ENCODE measurements at regions not wholly inside any gene's neighbourhood (a gene's known extent, or its start where the extent isn't known, plus 50 kb on each side); places are given as distances from the start of the nearest gene placed in this dataset.

DNA sequence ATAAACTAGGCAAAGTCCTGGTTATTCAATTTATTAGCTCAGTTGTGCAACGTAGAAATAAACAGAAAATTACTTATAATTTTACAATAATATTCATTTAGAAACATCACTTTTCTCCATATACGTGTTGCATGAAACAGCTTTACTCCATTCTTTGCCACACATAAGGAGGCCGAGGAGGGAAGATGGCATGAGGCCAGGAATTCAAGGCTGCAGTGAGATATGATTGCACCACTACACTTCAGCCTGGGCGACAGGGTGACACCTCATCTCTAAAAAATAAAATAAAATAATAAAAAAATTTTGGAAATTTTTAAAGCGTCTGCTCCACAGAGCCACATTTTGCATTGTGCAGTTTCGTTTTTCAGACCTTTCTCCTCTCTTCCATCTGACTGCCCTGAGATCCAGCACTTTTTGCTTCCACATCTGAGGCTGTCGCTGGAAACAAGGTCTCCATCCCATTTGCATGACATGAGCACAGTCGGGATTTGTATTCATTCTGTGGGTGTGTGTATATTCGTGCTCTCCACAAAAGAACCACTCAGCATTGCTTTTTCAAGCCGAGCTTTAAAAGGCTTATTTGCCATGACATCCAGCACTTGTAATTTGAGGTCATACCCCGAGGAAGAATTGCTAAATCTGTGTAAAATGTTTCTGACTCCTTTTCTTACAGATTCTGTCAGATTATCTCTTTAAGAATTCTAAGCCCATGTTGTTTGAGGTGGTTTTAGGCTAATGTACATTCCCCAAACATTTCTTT is 98.6 kb upstream of the MSX2 start:
- Mint-ChIP-seq H3K27me3 (ENCODE audit: low read depth) (peaks cover 2% of the 10 kb centered on the region), H3K9me3 (no peaks in the 10 kb centered on the region), H3K27ac (ENCODE audit: unreplicated experiment) (no peak overlapping the region), H3K36me3 (ENCODE audit: low read depth) (no peaks in the 10 kb centered on the region), H3K4me3 (no peak overlapping the region), H3K4me1 (peaks cover 20% of the 10 kb centered on the region)
- TF ChIP-seq, protein P1, sequence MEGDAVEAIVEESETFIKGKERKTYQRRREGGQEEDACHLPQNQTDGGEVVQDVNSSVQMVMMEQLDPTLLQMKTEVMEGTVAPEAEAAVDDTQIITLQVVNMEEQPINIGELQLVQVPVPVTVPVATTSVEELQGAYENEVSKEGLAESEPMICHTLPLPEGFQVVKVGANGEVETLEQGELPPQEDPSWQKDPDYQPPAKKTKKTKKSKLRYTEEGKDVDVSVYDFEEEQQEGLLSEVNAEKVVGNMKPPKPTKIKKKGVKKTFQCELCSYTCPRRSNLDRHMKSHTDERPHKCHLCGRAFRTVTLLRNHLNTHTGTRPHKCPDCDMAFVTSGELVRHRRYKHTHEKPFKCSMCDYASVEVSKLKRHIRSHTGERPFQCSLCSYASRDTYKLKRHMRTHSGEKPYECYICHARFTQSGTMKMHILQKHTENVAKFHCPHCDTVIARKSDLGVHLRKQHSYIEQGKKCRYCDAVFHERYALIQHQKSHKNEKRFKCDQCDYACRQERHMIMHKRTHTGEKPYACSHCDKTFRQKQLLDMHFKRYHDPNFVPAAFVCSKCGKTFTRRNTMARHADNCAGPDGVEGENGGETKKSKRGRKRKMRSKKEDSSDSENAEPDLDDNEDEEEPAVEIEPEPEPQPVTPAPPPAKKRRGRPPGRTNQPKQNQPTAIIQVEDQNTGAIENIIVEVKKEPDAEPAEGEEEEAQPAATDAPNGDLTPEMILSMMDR (conservative IDR thresholded peaks at IDR 0.05), result no peak
- no peak for DNase-seq (ENCODE audit: low read depth, low spot score)

DNA sequence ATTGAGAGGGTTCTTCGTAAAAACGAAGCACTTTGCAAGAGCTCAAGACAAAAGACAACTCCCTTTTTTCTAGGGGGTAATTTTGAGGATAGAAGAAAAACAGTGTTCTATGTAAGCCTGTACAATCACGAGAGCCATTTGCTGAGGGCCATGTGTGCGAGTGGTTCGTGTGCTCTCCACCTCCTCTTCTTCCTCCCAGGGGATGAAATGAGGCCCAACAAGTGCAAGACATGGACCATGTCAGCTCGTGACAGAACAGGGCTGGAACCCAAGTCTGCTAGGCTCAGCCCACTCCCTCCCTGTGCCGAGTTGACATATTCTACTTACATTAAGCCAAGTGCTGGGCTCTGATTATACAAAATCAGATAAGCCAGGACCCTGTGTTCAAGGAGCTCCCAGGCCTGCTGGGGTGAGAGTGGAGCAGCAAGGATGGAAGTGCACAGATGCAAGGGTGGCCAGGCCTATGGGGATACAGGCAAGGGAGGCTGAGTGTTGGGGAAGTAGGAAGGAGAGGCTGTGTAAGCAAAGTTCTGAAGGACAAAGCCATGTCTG is 97.9 kb upstream of the MSX2 start:
- Mint-ChIP-seq H3K27ac (ENCODE audit: unreplicated experiment) (peak overlapping the region; percentile 61), H3K4me3 (no peak overlapping the region), H3K4me1 (peaks cover 20% of the 10 kb centered on the region), H3K36me3 (ENCODE audit: low read depth) (no peaks in the 10 kb centered on the region), H3K9me3 (no peaks in the 10 kb centered on the region), H3K27me3 (ENCODE audit: low read depth) (peaks cover 2% of the 10 kb centered on the region)
- no peak for DNase-seq (ENCODE audit: low read depth, low spot score)
- TF ChIP-seq, protein P1 (conservative IDR thresholded peaks at IDR 0.05), result no peak

DNA sequence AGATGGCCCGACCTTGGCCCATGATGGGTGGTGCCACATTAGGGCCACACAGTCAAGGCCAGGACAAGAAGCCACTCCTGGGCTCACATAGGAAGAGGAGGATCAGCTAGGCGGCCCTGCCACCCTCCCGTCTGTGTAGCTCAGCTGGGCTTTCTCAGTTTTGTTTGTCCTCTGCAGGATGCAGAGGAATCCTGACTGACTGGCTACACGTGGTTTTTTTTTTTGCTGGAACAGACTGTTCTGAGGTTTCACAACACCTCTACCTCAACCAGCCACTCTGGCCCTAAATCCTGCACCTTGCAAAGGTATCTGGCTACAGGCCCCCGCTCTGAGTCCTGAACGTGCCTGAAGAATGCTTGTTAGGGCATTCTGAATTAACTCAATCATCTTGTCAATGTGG is 88.3 kb upstream of the MSX2 start:
- TF ChIP-seq, protein P1 (conservative IDR thresholded peaks at IDR 0.05), result no peak
- Mint-ChIP-seq H3K9me3 (no peaks in the 10 kb centered on the region), H3K4me1 (no peaks in the 10 kb centered on the region), H3K27ac (ENCODE audit: unreplicated experiment) (no peak overlapping the region), H3K4me3 (no peak overlapping the region), H3K36me3 (ENCODE audit: low read depth) (no peaks in the 10 kb centered on the region), H3K27me3 (ENCODE audit: low read depth) (no peaks in the 10 kb centered on the region)
- DNase-seq (ENCODE audit: low read depth, low spot score), result no peak

DNA sequence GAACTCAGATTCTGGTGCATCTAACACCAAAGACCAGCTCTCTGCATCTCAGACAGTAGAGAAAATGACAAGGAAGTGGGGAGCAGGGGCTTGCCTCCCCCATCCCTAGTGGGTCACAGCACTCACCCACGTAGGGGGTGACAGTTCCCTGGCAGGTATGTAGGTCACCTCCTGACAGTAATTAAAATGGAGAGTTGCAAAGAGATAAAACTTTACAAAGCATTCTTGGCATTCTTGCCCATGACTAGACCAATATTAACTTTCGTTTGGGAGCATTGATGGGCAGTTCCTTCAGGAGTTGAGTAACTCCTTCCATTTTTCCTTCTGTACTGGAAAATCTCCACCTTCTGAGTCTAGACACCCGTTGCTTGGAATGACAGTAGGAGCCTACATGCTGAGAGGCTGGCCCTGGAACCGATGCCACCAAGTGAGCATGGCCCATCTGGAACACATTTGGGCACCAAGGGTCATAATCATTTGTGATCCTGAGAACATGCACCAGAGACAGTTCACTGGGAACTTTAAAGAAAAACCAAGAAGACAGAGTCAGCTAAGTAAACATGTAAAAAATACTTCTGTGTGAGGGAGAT is 81.5 kb upstream of the MSX2 start:
- no peak overlapping the region for H3K4me3 Mint-ChIP-seq
- H3K9me3 Mint-ChIP-seq, result peaks cover 6% of the 10 kb centered on the region
- peaks cover under 1% of the 10 kb centered on the region for H3K36me3 Mint-ChIP-seq (ENCODE audit: low read depth)
- no peak overlapping the region for H3K27ac Mint-ChIP-seq (ENCODE audit: unreplicated experiment)
- no peaks in the 10 kb centered on the region for H3K27me3 Mint-ChIP-seq (ENCODE audit: low read depth)
- TF ChIP-seq, protein P1 (conservative IDR thresholded peaks at IDR 0.05), result no peak
- H3K4me1 Mint-ChIP-seq, result no peaks in the 10 kb centered on the region
- DNase-seq (ENCODE audit: low read depth, low spot score), result no peak

DNA sequence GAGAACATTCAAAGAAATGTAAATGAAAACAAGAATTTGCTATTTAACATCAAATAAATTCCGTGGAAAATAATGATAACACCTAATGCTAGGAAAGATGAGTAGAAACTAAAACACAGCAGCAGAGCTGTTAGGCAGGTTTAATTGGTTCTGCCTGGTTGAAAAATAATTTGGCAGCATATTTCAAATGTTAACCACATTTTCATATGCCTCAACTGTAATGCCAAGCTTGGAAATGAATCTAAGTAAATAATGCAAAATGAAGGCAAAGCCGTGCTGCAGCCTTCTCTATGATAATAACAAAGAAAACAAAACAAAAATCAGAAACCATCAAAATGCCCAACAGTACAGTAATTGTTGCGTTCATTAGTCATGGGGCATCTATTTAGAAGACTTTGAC is 79.9 kb upstream of the MSX2 start:
- no peaks in the 10 kb centered on the region for H3K4me1 Mint-ChIP-seq
- TF ChIP-seq, protein P1 (conservative IDR thresholded peaks at IDR 0.05), result no peak
- H3K9me3 Mint-ChIP-seq, result peaks cover 8% of the 10 kb centered on the region
- peaks cover 2% of the 10 kb centered on the region for H3K36me3 Mint-ChIP-seq (ENCODE audit: low read depth)
- H3K27ac Mint-ChIP-seq (ENCODE audit: unreplicated experiment), result no peak overlapping the region
- no peak for DNase-seq (ENCODE audit: low read depth, low spot score)
- no peaks in the 10 kb centered on the region for H3K27me3 Mint-ChIP-seq (ENCODE audit: low read depth)
- H3K4me3 Mint-ChIP-seq, result no peak overlapping the region
